22Rv1 (cell line): ENCODE measurements at regions not wholly inside any gene's neighbourhood (a gene's known extent, or its start where the extent isn't known, plus 50 kb on each side); places are given as distances from the start of the nearest gene placed in this dataset.

Source experiments
- H3K27ac ChIP-seq: fragments of 450-650 bp; 2 replicates; pipeline ENCODE4 v1.5.1; 2017
- CTCF ChIP-seq: fragments of 450-650 bp; IDR thresholded peaks from 2 replicates; pipeline ENCODE4 v1.5.1; 2017; ENCODE audit warnings: mild to moderate bottlenecking
- ZFX ChIP-seq: fragments of 450-650 bp; IDR thresholded peaks from 2 replicates; pipeline ENCODE4 v1.6.1; 2017; ENCODE audit warnings: antibody characterized with exemption, borderline replicate concordance

DNA sequence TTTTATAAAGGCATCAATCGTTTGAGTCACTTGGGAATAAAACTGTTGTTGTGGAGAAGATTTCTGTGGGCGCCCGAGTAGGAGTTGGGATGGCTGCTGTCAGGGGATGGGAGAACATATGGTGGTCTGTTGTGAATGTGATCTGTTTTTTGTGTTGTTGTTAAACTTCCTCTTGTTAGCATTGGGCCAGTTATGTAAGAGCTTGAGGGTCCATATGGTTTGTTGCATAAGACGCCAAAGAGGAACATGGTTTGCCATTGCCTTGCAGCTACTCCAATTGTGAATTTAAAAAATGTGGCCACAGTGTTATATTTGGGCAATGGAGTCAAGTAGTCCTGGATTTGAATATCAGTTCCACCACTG is 136.1 kb upstream of the JUN start:
- no peak overlapping the region for H3K27ac ChIP-seq
- TF ChIP-seq ZFX (no peak), CTCF (no peak)

GRCh38 chr1:58921342-58921741 is 137.5 kb upstream of the JUN start:
- no peak overlapping the region for H3K27ac ChIP-seq
- TF ChIP-seq CTCF, result no peak
- no peak for TF ChIP-seq ZFX

DNA sequence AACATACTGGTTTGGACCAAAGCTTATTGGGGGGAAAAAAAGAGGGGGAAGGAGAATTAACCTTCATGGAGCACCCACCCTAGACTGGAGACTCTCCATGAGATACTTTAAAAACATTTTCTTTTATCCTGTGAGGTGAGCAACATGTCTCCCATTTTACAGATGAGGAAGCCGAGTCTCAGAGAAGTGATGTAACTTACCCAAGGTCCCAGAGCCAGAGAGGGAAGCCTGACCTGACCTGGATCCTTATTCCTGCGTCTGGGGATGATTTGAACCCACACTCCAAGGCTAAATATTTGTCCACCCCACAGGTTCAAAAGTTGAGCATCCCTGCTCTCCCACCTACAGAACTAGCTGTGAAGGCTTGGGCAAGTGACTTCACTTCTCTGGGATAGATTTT is 137.9 kb upstream of the JUN start:
- no peak overlapping the region for H3K27ac ChIP-seq
- TF ChIP-seq ZFX (no peak), CTCF (no peak)

DNA sequence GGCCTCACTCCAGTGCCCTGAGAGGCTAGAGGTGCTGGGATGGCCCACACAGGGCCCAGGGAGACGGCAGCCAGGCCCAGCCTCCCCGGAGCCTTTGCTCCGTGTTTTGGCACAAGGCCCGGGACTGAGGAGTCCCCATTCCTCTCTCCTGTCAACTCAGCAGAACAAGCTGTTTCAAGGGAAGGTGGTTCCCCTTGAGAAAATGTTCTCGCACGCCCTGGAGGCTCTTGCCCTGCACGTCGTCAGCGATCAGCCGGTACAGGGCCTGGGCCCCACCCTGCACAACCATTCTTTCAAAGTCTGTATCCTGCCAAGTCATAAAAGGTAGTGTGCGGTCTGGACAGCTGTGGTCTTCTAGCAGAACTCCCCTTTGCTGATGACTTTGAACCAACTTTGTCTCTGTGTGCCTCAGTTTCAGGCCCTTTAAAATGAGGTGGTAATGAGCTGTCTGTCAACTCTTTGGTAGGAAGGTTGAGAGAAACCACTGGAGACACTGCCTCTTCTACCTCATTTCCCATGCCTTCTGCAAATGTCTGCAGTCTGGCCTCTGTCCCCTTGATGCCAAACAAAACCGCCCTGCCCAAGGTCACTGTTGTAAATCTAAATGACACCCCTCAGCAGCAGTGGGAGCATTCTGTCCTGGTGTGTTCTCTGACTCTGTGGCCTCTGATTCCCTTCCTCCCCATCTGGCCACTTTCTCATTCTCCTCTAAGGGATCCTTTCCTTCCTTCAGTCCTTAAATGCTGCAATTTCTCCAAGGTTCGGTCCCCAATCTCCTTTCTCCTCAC is 138.6 kb upstream of the JUN start:
- no peak for TF ChIP-seq CTCF
- no peak for TF ChIP-seq ZFX
- no peak overlapping the region for H3K27ac ChIP-seq

- no peak overlapping the region for H3K27ac ChIP-seq
- TF ChIP-seq ZFX, result no peak
- TF ChIP-seq CTCF, result no peak
Observed at GRCh38 chr1:58923090-58923470, 139.2 kb upstream of the JUN start.

GRCh38 chr1:58924016-58924565 is 140.2 kb upstream of the JUN start:
- TF ChIP-seq CTCF (no peak), ZFX (no peak)
- no peak overlapping the region for H3K27ac ChIP-seq

- TF ChIP-seq CTCF, result no peak
- TF ChIP-seq ZFX, result no peak
- H3K27ac ChIP-seq, result no peak overlapping the region
Observed at GRCh38 chr1:58924821-58925220, 141.0 kb upstream of the JUN start.
